CD4-positive, alpha-beta T cell treated with Interferon alpha-2 for 1 hour (primary cell): ENCODE measurements at regions not wholly inside any gene's neighbourhood (a gene's known extent, or its start where the extent isn't known, plus 50 kb on each side); places are given as distances from the start of the nearest gene placed in this dataset.

ENCODE experiments used
- DNase-seq, 2 donors: peaks; one replicate each; pipeline ENCODE4 v3.0.0-alpha.2; 2020 to 2022

- DNase-seq: no peak
Measured at GRCh38 chr2:239756790-239757760, 268.1 kb downstream of the NDUFA10 start.

- DNase-seq: no peak
Measured at GRCh38 chr2:239756031-239756789, 268.9 kb downstream of the NDUFA10 start.

GRCh38 chr2:239753401-239753837 lies 271.7 kb downstream of the NDUFA10 start:
- DNase-seq: no peak

- no peak for DNase-seq
Measured at GRCh38 chr2:239752951-239753350, 272.2 kb downstream of the NDUFA10 start.

- DNase-seq: peak; percentile 10 to 19
Measured at GRCh38 chr2:239751679-239752355, 273.3 kb downstream of the NDUFA10 start.

DNA sequence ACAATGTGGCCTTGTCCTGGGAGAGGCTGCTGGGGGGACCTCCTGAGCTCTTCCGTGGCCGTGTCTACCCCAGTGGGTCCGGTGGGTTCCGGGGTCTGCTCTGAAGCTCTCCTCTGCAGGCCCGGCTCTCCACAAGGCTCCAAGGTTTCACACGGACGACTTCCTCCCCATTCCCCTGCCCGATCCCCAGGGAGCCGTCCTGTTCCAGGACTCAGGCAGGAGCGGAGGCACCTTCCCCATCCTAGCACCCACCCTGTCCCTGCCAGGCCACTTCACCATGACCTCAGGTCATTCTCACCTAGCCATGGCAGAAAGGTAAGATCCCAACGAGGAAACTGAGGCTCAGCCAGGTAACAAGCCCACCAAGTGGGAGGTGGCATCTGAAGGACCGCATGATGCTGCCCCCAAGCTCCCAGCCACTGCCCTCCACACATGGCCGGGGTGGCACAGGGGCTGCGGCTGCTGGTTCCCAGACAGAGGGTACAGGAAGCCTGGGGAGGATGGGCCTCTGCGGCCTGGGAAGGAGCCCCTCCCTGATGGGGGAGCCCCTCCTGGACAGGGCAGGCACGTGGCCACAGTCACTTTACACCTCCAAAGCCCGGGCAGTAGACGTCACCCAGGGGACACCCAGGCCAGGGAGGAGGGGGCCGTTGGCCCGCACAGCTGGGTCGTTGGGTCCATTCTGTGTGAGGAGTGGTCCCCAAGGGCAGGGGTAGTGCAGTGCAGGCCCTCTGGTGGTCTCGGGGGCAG lies 274.0 kb downstream of the NDUFA10 start:
- DNase-seq: no peak

- DNase-seq: no peak
Measured at GRCh38 chr2:239750045-239750835, 274.9 kb downstream of the NDUFA10 start.

DNA sequence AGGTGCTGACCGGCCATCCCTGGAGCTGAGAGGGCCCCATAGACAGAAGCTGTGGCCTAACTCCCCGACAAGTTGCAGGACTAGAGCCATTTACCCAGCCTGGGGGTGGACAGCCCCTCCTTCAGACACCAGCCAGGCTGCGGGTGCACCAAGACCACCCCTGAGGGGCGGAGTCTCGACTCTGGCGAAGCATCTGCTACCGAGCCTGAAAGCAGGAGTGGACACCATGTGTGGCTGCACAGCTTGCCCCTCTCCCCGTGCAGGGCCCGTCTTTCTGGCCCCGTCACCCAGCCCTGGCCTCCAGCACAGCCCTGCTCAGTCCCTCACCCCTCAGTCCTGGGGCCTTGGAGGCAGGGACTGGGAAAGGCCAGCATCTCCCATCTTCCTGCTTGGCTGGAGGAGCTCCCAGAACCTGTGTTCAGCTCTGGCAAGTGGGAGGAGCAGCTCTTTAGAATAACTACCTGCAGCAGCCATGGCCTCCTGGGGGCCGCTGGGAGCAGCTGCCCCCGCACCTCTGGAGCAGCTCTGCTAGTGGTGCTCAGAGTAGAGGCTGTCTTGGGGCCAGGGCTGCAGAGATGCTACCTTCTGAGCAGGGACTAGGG lies 275.8 kb downstream of the NDUFA10 start:
- no peak for DNase-seq

DNA sequence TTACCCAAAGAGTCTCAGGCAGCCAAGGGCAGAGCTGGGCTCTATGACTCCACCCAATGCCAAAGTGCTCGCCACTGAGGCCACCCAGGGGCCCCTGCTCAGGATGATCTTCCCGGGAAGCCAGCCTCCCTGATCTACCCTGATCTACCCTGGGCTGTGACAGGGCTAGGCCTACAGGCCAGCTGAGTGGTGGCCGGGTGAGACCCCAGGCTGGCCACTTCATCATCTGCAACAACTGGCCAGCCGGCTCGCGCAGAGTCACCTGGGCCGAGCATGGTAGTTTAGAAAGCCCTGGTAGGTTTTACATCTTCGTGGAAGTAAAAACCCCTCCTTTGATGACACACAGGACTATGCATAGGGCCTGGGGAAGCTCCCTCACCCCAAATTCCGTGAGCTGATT lies 276.3 kb downstream of the NDUFA10 start:
- DNase-seq: no peak

GRCh38 chr2:239747771-239748170 lies 277.4 kb downstream of the NDUFA10 start:
- DNase-seq: no peak

GRCh38 chr2:239747274-239747673 lies 277.9 kb downstream of the NDUFA10 start:
- DNase-seq: no peak

GRCh38 chr2:239746559-239747246 lies 278.4 kb downstream of the NDUFA10 start:
- DNase-seq: no peak

DNA sequence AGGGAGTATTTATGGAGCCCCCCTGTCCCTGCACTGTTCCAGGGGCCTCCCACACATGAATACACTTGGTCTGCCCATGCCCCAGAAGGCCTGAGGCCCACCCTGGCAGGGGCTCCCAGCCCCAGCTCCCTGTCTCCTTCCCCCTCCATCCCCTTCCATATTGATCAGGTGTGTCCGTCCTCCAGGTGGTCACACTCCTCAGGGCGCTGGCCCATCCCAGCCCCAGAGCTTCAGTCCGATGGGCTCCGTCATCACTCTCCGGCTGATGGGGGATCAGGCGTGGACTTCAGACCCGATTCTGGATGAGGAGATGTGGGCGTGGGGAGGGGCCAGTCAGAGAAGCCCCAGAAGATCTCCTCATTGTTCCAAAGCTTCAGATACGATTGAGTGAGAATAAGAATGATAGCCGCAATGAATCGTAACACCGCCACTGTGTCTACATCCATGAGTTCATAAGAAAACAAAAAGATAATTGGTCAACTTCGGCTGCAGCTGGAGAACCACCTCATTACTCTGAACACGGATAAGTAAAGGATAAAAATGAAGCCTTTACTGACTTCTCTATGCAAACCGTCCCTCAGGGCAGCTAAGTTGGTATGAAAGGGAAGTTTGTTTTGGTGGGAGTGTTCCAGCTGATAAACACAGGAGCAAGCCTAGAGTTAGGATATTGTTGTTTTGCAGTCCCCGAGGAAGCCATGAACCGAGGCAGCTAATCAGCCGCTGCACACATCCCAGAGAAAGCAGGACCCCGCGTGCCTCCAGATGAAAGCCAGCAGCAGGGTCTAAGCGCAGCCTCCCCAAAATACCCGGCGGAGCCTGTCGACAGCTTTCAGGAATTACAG lies 279.5 kb downstream of the NDUFA10 start:
- no peak for DNase-seq

DNA sequence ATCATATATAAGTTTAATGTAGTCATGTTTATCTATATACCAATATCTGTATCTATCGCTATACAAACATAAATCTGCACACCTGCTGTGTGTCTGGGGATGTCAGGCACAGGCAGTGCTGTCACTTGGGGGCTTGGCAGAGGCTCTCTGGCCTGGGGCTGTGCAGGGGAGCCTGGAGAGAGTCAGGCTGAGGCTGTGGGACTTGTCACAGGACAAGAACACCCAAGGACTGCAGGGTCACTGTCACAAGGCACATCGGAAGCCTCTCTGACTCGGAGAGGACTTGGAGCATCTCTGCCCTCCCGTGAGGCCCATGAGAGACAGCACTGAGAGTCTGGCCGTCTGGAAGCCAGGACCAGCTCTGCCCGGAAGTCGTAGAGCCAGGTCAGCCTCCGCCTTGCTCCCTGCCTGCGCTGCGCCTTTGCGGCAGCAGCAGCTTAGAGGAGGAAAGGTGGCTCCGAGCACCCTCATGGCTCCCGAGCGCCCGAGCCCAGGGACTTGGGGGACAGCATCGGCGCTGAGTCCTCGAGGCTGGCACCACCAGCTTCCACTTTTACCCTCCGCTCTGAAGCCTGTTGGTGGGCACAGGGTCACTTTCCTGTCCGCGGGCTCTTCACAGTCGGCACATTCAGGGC lies 280.3 kb downstream of the NDUFA10 start:
- no peak for DNase-seq

GRCh38 chr2:239743206-239743605 lies 281.9 kb downstream of the NDUFA10 start:
- no peak for DNase-seq

- DNase-seq: no peak
Measured at GRCh38 chr2:239742377-239742776, 282.8 kb downstream of the NDUFA10 start.

DNA sequence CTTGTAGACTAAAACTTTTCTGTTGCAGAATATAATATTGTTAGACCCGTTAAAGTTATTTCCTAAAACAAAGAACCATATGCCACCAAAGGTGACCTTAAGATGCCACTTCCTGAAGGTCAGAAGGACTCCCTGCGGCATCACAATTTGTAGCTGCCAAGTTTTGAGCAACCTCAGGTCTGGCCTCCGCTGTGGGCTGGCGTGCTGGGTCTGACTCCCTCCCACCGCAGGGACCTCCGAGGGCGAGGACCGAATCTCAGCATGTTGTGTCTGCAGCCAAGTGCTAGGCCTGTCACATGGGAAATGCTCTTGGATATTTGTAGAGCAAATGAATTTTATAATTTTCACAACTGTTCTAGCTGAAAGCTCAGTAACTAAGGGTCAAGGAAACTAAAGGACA lies 285.9 kb downstream of the NDUFA10 start:
- no peak for DNase-seq

- DNase-seq: no peak
Measured at GRCh38 chr2:239738159-239738558, 287.0 kb downstream of the NDUFA10 start.

- DNase-seq: no peak
Measured at GRCh38 chr2:239737144-239737463, 288.0 kb downstream of the NDUFA10 start.
